C4-2B (cell line): ENCODE measurements at regions not wholly inside any gene's neighbourhood (a gene's known extent, or its start where the extent isn't known, plus 50 kb on each side); places are given as distances from the start of the nearest gene placed in this dataset.
"Not testable (repeated sequence)": the region's sequence is repeated elsewhere in the genome, so short reads cannot be mapped to it uniquely, and the experiment has no call there.

Source experiments
- H3K27ac ChIP-seq: fragments of 450-650 bp; 2 replicates; pipeline ENCODE4 v1.5.1; 2017
- ZFX ChIP-seq: fragments of 450-650 bp; IDR thresholded peaks from 2 replicates; pipeline ENCODE4 v1.6.1; 2017
- TF ChIP-seq, protein P1 (sequence below): fragments of 450-650 bp; conservative IDR thresholded peaks from 2 replicates; pipeline ENCODE4 v1.5.1; 2017; ENCODE audit warnings: mild to moderate bottlenecking

DNA sequence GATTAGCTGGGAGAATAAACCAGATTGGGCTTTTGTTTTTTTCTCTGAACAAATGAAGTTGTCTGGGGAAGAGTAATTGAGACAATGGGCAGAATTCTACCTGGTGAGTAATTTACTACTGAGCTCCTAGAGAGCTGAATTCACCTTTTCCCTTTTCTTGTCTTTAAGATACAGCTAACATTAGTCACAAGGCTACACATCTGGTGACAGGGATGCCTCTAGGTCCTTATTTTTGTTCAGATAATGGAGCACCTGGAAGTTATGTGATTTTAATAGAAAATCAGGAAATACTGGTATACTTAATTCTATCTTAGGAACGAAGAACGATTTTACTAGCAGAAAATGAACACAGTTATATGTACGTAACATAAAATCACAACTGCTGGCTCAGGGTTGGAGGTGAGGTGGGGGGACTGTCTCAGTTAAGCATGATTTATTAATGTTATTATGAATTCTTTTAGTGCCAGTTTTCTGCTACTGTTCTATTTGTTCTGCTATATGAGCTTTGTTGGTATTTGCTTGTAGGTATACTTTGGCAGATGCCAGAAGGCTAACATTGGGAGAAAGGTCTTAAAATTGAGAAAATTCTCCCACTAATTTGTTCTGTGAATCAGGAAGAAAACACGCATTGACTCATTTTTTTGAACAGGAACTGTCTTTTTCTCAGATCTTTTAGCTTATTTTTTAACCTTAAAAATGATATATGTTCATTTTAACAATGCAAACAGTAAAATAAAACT lies 482.7 kb upstream of the RGS6 start:
- TF ChIP-seq, protein P1, sequence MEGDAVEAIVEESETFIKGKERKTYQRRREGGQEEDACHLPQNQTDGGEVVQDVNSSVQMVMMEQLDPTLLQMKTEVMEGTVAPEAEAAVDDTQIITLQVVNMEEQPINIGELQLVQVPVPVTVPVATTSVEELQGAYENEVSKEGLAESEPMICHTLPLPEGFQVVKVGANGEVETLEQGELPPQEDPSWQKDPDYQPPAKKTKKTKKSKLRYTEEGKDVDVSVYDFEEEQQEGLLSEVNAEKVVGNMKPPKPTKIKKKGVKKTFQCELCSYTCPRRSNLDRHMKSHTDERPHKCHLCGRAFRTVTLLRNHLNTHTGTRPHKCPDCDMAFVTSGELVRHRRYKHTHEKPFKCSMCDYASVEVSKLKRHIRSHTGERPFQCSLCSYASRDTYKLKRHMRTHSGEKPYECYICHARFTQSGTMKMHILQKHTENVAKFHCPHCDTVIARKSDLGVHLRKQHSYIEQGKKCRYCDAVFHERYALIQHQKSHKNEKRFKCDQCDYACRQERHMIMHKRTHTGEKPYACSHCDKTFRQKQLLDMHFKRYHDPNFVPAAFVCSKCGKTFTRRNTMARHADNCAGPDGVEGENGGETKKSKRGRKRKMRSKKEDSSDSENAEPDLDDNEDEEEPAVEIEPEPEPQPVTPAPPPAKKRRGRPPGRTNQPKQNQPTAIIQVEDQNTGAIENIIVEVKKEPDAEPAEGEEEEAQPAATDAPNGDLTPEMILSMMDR: no peak
- no peak for TF ChIP-seq ZFX

DNA sequence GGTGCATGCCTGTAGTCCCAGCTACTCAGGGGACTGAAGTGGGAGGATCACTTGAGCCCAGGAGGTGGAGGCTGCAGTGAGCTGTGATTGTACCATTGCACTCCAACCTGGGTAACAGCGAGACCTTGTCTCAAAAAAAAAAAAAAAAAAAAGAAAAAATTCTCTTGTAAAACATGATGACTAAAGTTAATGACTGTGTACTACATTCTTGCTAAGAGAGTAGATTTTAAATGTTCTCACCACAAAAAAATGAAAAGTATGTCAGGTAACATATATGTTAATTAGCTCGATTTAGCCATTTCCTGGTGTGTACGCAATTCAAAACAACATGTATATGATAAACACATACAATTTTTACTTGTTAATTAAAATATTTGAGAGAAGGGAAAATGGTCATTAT lies 480.7 kb upstream of the RGS6 start:
- no peak for TF ChIP-seq ZFX
- TF ChIP-seq, protein P1: no peak
- H3K27ac ChIP-seq: no peak overlapping the region

More for the DNA sequence above, 482.7 kb upstream of the RGS6 start:
- H3K27ac ChIP-seq: no peak overlapping the region

DNA sequence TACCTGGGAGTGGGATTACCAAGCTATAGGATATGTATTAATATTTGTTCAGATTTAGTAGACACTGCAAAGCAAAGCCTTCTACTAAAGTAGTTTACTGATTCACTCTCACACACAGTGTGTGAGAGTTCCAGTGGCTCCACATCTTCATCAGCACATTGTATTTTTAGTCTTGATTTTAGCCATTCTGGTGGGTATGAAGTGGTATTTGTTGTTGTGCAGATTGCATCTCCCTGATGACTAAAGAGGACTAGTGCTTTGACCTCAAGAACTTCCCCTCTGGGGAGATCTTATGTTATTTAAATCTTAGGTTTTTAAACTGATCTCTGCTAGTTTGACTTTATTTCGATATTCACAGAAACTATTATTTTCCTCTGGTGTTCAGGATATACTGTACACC lies 479.7 kb upstream of the RGS6 start:
- H3K27ac ChIP-seq: no peak overlapping the region
- TF ChIP-seq ZFX: no peak
- TF ChIP-seq, protein P1: no peak

DNA sequence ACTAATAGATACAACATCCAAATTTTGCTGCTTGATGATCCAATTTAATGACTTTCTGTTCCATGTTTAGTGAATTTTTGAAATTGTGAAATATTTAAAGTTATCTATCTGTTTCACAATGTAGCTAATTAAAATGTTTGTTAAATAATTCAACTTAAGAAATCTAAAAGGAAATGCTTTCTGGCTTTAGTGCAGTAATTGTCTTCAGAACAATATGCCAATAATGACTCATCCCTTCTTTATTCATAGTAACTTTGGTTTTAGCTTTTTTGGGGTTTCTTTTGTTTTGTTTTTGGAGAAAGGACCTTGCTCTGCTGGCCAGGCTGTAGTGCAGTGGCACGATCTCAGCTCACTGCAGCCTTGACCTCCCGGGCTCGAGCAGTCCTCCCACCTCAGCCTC lies 479.2 kb upstream of the RGS6 start:
- TF ChIP-seq ZFX: no peak
- TF ChIP-seq, protein P1: no peak
- H3K27ac ChIP-seq: no peak overlapping the region

DNA sequence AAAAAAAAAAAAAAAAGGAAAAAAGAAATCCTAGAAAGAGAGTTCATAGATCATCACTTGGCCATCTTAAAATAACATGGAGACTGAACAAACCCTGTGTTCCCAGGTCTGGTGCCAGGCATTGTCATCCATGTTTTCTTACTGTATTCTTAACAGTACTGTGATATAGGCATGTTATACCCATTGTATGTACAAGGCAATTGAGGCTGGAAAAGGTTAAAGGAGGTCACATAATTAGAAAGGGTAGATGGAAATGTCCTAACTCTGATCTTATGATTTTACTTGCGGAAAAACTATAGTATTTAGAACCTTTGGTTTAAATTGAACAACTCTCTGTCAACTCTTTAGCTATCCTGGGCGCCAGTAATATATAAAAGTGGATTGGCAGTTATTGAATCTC lies 478.2 kb upstream of the RGS6 start:
- no peak overlapping the region for H3K27ac ChIP-seq
- TF ChIP-seq, protein P1: no peak
- no peak for TF ChIP-seq ZFX

DNA sequence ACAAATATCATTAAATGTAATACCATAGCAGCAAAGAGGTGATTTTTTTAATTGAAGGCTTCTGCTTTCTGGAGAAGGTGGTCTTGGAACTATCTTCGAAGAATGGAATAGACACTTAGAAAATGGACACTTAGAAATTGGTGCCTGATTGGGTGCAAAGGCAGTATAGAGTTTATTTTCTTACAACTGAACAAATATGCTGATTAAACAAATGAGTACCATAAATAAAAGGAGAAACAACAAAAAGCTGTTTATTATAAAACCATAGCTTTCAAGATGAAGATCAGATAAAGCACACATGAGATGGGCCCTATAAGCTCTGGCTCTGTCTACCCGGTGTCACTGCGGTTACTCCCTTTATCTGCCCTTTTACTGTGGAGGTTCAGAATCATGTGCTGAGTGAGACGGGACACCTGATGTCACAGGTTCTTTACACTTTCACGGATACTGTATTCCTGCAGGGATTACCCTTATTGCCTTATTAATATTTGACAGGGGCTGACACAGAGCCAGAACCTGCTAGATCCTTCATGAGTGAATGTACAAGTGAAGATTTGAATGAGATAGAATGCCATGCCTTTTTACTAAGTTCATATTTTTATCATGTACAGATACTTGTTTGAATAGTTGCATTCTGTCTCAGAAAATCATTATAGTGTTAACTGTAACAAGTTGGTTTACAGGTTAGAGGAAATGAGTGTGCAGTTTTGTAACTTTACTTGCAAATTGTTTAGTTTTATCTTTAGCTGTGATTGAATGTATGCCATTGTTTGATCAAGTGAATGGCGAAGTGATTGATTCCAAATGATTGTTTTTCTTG lies 477.5 kb upstream of the RGS6 start:
- no peak overlapping the region for H3K27ac ChIP-seq
- TF ChIP-seq ZFX: no peak
- TF ChIP-seq, protein P1: no peak

DNA sequence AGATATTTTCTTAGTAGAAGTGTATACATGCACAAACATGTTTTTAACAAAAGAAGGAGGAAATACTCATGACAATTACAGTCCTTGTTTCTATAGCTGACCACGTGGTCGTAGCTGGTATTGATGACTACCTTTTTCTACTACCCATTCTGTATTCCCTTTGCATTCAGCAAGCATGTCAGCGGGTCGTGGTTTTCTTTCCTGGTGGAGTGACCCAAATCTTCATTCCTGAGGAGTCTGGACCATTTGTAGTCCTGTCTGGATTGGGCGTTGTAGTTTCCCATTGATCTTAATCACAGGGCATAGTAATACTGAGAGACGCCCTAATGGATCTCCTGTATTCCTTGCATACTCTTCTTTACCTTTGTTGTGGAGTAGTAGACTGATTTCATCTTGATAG lies 472.1 kb upstream of the RGS6 start:
- no peak overlapping the region for H3K27ac ChIP-seq
- no peak for TF ChIP-seq ZFX

DNA sequence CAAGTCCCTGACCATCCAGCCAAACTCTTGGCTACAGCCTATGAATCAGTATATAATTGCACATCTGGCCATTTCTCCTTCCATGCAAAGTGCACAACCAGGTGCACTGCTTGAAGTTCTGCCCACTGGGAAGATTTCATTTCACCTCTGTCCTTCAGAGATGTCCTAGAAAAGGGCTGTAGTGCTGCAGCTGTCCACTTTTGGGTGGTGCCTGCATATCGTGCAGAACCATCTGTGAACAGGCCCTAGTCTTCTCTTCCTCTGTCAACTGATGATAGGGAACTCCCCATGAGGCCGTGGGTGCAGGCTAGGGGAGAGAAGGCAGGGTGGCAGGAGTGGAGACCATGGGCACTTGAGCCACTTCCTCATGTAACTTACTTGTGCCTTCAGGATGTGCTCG lies 470.6 kb upstream of the RGS6 start:
- H3K27ac ChIP-seq: not testable (repeated sequence)
